GM10266 (cell line): ENCODE measurements at regions not wholly inside any gene's neighbourhood (a gene's known extent, or its start where the extent isn't known, plus 50 kb on each side); places are given as distances from the start of the nearest gene placed in this dataset.
"Not testable (repeated sequence)": the region's sequence is repeated elsewhere in the genome, so short reads cannot be mapped to it uniquely, and the experiment has no call there.

Source experiments
- DNase-seq: peaks from one replicate; pipeline ENCODE4 v3.0.0; 2012; ENCODE audit errors: extremely low spot score
- CTCF ChIP-seq: IDR thresholded peaks from 2 replicates; pipeline ENCODE4 v1.5.1; 2012; ENCODE audit warnings: mild to moderate bottlenecking, low read depth; ENCODE audit not compliant: control insufficient read depth, insufficient read depth; ENCODE audit errors: missing control alignments

GRCh38 chr13:68897331-68897928 is 1210.2 kb upstream of the ATXN8OS start:
- TF ChIP-seq CTCF: no peak
- no peak for DNase-seq

GRCh38 chr13:68895696-68896095 is 1211.9 kb upstream of the ATXN8OS start:
- no peak for TF ChIP-seq CTCF
- DNase-seq: no peak

GRCh38 chr13:68893721-68894120 is 1213.9 kb upstream of the ATXN8OS start:
- DNase-seq: not testable (repeated sequence)

- not testable (repeated sequence) for DNase-seq
These were observed 1215.0 kb upstream of the ATXN8OS start for GRCh38 chr13:68892596-68892995.

- DNase-seq: not testable (repeated sequence)
These were observed 1217.5 kb upstream of the ATXN8OS start for GRCh38 chr13:68890101-68890500.

- no peak for DNase-seq
- TF ChIP-seq CTCF: no peak
These were observed 1218.8 kb upstream of the ATXN8OS start for GRCh38 chr13:68888832-68889231.

GRCh38 chr13:68872338-68872737 is 1235.3 kb upstream of the ATXN8OS start:
- DNase-seq: no peak
- TF ChIP-seq CTCF: no peak

- DNase-seq: no peak
- no peak for TF ChIP-seq CTCF
These were observed 1256.6 kb upstream of the ATXN8OS start for GRCh38 chr13:68851026-68851425.

- TF ChIP-seq CTCF: no peak
- no peak for DNase-seq
These were observed 1257.5 kb upstream of the ATXN8OS start for GRCh38 chr13:68850160-68850559.
